Stimulated activated CD4-positive, alpha-beta T cell treated with anti-CD3 and anti-CD28 coated beads, TNF-alpha, amount 100 ng/mL, for 48 hours (primary cell): ENCODE measurements at regions not wholly inside any gene's neighbourhood (a gene's known extent, or its start where the extent isn't known, plus 50 kb on each side); places are given as distances from the start of the nearest gene placed in this dataset.

Source experiments
- DNase-seq, 3 donors: peaks; one replicate each; pipeline ENCODE4 v3.0.0-alpha.2; 2020; ENCODE audit warnings: low read depth in 3 of 3

GRCh38 chr9:113783475-113783874, 92.6 kb upstream of the ZNF618 start:
- DNase-seq = no peak

- no peak for DNase-seq
Observed at GRCh38 chr9:113785334-113785733, 90.8 kb upstream of the ZNF618 start.

GRCh38 chr9:113786071-113786470, 90.0 kb upstream of the ZNF618 start:
- no peak for DNase-seq

- DNase-seq = no peak
Observed at GRCh38 chr9:113787871-113788270, 88.2 kb upstream of the ZNF618 start.

GRCh38 chr9:113788616-113789330, 87.3 kb upstream of the ZNF618 start:
- no peak for DNase-seq

GRCh38 chr9:113790093-113790492, 86.0 kb upstream of the ZNF618 start:
- no peak for DNase-seq

- DNase-seq = no peak
Observed at GRCh38 chr9:113793558-113793957, 82.6 kb upstream of the ZNF618 start.

- no peak for DNase-seq
Observed at GRCh38 chr9:113794721-113795120, 81.4 kb upstream of the ZNF618 start.

- DNase-seq = no peak
Observed at GRCh38 chr9:113795811-113796392, 80.2 kb upstream of the ZNF618 start.

GRCh38 chr9:113796646-113797426, 79.3 kb upstream of the ZNF618 start:
- no peak for DNase-seq

- DNase-seq = no peak
Observed at GRCh38 chr9:113798062-113799030, 77.8 kb upstream of the ZNF618 start.

GRCh38 chr9:113800276-113800675, 75.8 kb upstream of the ZNF618 start:
- no peak for DNase-seq

GRCh38 chr9:113803811-113804589, 72.1 kb upstream of the ZNF618 start:
- DNase-seq = no peak

- DNase-seq = no peak
Observed at GRCh38 chr9:113805486-113806132, 70.5 kb upstream of the ZNF618 start.

GRCh38 chr9:113807173-113808061, 68.7 kb upstream of the ZNF618 start:
- DNase-seq = peak in 2 of 3 donors; percentile 9 to 31

GRCh38 chr9:113808391-113809358, 67.4 kb upstream of the ZNF618 start:
- DNase-seq = no peak

GRCh38 chr9:113817171-113817570, 58.9 kb upstream of the ZNF618 start:
- DNase-seq = no peak

GRCh38 chr9:113818391-113818790, 57.7 kb upstream of the ZNF618 start:
- DNase-seq = no peak
